ENCODE measurements at regions not wholly inside any gene's neighbourhood (a gene's known extent, or its start where the extent isn't known, plus 50 kb on each side); places are given as distances from the start of the nearest gene placed in this dataset.

DNA sequence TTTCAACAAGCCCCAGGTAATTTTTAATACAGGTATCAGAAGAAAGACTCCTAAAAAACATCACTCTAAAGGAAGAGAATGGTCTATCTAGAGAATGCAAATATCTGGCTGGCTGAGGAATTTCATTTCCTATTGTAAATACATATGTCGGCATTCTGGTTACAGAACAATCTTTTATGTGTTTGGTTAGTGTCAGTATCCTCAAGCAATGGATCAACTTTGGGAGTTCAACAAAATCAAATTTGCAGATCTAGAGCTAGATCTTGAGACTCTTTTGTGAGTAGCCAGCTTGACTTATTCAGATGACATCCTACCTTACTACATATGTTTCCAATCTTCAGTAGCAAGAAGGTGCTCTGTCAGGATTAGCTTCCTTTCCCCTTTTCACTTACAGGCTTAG lies 145.1 kb downstream of the BTC start:
- no peak for DNase-seq (ENCODE audit: low read depth)

DNA sequence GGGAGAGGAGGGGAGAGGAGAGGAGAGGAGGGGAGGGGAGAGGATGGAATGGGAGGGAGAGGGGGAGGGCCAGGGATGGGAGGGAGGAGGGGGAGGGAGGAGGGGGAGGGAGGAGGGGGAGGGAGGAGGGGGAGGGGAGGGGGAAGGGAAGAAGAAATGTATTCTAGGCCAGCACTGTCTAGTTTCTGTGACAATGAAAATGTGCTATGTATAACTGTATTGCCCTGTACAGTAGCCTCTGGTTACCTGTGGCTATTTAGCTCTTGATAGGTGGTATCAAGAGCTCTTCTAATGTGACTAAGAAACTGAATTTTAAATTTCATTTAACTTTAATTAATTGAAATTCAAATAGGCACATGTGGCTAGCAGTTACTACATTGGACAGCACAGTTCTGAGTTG lies 143.1 kb downstream of the BTC start:
- DNase-seq (ENCODE audit: low read depth) = no peak

GRCh38 chr4:74653331-74654229 lies 140.7 kb downstream of the BTC start:
- DNase-seq (ENCODE audit: low read depth) = no peak

DNA sequence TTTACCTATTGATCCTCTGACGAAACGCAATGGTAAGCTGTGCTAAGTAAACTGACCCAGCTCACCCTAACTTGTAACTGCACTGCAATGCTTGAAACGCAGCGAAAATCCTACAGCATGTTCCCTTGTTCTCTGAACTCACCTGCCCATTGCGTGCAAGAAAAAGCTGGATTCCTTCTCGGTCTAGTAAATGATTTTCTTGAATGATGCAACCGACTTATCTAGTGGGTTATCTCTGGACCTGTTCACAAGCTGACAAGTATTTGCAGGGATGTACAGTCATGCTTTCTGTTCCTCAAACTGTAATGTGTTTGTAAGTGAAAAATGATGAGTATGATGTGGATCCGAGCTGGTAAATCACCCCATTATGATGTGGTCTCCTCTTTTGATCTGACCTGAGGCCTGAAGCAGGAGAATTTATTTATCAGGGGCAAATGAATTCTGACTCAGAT lies 140.1 kb downstream of the BTC start:
- DNase-seq (ENCODE audit: low read depth) = no peak

DNA sequence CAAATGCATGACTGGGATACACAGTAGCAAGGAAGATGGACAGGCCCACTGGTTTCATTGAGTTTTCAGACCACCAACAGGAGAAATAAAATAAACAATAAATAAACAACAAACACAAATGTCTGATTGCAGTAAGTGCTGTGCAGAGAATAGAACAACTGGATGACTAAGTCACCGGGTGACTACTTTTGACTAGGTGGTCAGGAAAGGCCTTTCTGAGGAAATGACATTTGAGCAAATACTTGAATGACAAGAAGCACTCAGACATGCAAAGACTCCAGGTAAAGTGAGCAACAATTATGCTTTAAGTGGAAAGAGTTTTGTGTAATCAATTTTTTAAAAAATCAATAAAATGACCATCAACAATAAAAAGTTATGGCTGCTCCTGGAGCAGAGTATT lies 137.7 kb downstream of the BTC start:
- DNase-seq (ENCODE audit: low read depth) = no peak

DNA sequence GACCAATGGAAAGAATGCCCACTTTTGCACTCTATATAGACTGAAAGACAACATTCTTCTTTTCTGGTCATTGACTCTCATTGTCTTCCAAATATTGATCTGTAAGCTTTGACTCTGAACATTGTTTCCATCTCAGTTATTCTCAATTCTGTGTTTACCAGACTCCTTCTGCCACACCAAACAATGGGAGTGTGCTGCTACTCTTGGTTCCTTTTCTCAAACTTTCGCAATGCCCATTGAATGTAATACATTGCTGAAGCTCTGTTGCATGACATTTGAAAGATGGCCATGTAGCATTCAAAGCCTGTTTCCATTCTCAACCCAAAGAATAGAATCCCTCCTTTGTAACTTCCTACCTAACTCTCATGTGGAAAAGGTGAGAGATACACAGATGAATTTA lies 136.2 kb downstream of the BTC start:
- no peak for DNase-seq (ENCODE audit: low read depth)

GRCh38 chr4:74659576-74660411 lies 134.5 kb downstream of the BTC start:
- peak; percentile 95 for DNase-seq (ENCODE audit: low read depth)

DNA sequence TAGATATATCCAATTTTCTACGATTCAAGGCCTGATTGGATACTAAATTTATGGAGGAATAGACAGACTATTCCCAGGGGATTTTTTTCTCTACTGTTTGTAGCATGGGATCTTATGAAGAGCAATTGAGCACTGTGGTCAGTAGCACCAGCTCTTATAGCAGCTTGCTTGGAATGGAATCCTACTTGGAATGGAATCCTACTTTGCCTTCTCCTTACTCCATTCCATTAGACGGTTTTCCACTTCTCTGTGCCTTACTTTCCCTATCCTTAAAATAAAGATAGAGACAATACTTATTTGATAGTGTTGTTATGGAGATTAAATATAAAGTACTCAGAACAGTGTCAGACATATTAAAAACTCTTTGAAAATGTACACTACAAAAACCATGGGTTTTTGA lies 133.5 kb downstream of the BTC start:
- no peak for DNase-seq (ENCODE audit: low read depth)

DNA sequence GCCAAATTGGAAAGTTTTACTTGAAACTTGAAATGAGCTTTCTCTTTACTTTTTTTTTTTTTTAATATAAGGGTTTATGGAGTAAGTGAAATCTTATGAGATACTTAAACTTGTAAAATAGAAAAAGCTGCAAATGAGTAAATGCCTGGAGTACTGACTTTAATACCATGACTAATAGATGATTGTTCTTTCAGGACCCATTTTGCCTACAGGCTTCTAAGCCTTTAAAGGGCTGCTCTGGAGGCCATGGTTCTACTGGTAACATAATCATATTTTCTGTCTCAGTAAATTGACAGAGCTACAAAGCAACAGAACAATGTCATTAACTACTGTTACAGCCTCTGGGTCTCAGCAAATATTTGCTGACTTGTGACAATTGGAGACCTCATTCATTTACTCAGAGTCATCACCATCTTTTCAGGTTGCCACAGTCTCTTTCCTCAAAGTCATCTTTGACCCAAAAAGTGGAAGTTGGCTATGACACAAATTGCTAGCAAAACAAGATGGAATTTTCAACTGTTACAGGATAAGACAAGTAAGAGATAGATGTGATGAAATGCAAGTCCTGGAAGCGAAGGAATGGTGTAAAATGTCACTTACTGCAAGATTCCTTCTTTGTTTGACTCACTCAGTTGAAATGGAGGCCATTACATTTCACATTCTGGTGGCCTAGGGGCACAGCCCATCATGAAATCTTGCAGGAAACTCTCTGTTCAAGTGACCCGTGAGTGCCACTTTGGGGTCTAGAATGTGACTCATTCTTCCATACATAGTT lies 132.7 kb downstream of the BTC start:
- no peak for DNase-seq (ENCODE audit: low read depth)

- no peak for DNase-seq (ENCODE audit: low read depth)
These were observed 130.7 kb downstream of the BTC start for GRCh38 chr4:74663631-74664030.

DNA sequence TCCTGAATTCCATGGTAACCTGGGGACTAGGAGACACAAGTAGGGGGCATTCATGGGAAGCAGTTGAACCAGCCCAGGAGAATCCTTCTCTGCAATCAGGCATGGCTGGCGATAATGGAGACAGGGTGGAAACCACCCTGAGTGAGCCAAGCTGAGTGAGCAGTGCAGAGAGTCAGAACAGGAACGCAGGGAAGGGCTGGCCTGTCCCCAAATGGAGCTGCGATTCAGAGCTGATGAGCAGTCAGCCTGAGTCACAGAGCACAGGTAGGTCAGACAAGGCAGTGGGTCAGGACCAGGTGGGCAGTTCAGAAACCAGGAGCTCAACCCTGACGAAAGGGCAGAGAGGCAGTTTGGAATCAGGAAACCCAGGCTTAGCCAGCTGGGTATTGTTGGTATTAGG lies 129.0 kb downstream of the BTC start:
- no peak for DNase-seq (ENCODE audit: low read depth)

DNA sequence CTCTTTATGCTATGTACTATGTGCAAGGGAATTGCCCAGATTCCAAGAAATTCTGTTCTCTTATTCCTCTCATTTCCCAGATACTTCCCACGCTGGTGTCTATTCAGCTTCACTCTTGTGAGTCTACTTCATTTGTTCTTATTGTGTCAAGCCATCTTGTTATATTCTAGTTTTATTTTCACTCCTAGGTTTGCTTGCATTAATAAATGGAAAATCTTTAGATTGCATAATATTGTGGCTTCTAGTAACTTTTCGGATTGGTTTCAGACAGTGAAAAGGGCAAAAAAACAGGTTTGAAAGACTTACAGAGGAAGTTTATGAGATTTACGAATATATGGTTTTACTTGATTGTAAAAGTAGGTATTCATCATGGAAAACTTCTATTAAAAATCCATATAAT lies 128.4 kb downstream of the BTC start:
- no peak for DNase-seq (ENCODE audit: low read depth)

GRCh38 chr4:74667438-74667837 lies 126.9 kb downstream of the BTC start:
- DNase-seq (ENCODE audit: low read depth) = no peak

DNA sequence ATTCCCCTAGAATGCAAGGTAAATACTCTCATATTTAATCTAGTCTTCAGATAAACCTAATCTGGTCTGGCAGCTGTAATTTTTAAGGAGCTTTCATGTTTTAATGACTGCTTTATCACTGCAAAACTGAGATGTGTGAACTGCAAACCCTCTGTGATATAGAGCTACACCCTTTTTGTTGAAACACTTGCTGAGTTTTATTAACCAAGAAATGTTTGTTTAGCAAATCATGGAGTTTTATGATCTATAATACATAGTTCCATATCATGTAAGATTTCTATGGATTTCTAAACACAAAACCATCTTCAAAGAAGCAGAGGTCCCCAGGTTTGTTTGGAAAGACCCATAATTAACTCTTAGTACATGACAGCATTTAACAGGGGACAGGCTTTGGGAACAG lies 126.4 kb downstream of the BTC start:
- no peak for DNase-seq (ENCODE audit: low read depth)

- no peak for DNase-seq (ENCODE audit: low read depth)
These were observed 124.6 kb downstream of the BTC start for GRCh38 chr4:74669702-74670101.

DNA sequence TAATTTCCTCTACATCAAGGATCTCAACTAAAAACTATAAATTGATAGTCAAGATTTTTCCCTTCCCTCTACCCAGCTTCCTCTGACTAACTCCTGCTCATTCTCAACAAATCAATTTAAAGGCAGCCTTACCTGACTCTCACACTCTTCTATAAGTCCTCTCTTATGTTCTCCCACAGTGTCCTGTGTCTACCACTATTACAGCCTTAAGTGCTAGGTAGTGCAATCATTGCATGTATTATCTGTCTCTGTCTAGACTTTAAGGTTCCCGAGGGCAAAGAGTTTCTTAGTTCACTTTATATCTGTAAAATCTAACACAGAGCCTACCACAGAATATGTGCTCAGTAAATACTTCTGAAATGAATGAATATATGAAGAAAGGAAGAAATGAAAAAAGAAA lies 123.7 kb downstream of the BTC start:
- no peak for DNase-seq (ENCODE audit: low read depth)

GRCh38 chr4:74671080-74671698 lies 123.1 kb downstream of the BTC start:
- peak; percentile 22 for DNase-seq (ENCODE audit: low read depth)

DNA sequence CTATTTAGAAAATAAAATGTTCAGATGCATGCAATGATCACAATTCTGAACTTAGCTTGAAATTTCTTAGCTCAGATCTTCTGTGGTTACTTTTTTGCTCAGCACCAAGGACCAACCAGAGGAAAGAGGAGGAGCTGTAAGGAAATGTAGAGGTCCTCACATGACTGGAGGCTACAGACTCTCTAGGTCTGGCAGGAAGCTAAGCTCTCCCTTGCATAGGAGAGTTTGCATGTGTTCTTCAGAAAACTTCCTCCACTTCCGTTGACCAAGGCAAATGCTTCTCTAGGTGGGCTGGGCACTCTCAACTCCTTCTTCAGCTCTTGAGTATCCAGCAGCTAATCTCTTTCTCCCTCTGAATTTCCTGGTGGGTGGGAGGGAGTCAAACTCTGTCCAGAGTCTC lies 119.6 kb downstream of the BTC start:
- DNase-seq (ENCODE audit: low read depth) = no peak

DNA sequence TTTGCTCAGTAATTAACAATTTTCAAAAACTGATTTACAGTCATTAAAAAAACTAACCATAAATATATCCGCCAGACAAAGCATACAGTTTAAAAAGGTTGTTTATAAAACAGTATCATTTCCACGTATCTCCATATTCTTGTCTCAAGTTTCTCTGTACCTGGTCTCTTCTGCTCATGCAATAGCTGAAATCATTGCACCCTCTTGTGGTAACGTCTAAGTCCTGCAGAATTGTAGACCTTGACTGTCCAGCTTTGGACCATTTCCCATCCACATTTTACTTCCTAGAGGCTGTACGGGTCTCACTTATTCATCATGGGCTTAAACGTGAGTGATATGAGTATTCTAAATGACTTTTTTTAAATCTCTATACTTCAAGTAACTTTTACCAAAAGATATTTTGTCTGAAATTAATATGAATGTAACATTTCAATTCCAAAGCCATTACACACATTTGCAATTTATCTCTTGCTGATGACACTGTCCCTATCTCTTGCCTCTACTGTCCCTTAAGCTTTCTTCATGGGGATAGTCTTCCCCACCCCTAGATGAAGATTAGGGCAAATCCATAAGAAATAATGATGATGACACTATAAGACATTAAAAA lies 118.5 kb downstream of the BTC start:
- DNase-seq (ENCODE audit: low read depth) = peak; percentile 28

- DNase-seq (ENCODE audit: low read depth) = peak; percentile 72
These were observed 111.6 kb downstream of the BTC start for GRCh38 chr4:74682567-74683359.

DNA sequence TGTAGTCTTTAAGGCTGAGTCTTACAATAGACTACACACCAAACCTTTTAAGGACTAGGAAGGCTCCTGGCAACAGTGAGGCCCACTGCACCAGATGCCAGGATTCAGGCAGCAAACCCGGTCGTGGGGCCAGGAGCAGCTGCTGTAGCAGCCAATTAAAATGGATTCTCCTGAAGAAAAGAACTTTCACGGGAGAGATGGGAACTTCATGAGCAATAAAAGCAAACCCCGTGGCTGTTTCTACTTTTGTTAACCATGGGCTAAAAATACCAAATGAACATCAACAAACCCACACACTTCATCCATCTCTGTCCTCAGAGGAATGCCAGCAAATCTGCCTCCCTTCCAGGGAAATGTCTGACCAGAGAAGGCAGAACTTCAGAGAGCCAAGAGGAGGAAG lies 101.4 kb downstream of the BTC start:
- DNase-seq (ENCODE audit: low read depth) = no peak
